Vagina (tissue), 2 donors: ENCODE measurements at regions not wholly inside any gene's neighbourhood (a gene's known extent, or its start where the extent isn't known, plus 50 kb on each side); places are given as distances from the start of the nearest gene placed in this dataset.

Experiments
- POLR2AphosphoS5 ChIP-seq, 2 donors: sonication (generic); formaldehyde crosslinking; IDR thresholded peaks; one replicate each; pipeline ENCODE4 v1.9.0; 2017; ENCODE audit warnings: antibody characterized with exemption in 2 of 2, mild to moderate bottlenecking in 2 of 2, low read depth in 1 of 2; ENCODE audit not compliant: insufficient read depth in 1 of 2
- TF ChIP-seq, protein P1 (sequence below), 3 experiments: fragments of 450-650 bp in 2 of 3; fragments of 200-600 bp in 1 of 3; sonication (generic) in 1 of 3; IDR thresholded peaks; one replicate each; pipeline ENCODE4 v1.5.1; 2017 to 2019; ENCODE audit warnings: antibody characterized with exemption in 3 of 3, mild to moderate bottlenecking in 2 of 3, moderate library complexity in 2 of 3

DNA sequence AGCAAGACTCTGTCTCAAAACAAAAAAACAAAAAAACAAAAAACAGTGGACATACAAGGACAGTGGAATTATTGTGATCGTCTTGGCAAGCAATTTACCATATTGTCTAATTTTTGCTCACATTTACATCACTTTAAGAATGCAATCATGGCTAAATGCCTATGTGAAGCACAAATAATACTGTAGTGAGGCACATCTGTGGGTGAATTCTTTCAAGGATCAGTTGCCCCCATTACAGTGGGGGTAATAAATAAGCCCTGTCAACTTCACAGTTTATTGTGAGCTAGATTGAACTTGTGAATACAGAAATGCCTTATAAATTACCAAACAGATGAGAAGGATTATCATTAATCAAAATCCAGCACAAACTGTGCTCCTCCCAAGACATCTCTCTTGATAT, 150.2 kb upstream of the PAPPA start:
- TF ChIP-seq, protein P1, sequence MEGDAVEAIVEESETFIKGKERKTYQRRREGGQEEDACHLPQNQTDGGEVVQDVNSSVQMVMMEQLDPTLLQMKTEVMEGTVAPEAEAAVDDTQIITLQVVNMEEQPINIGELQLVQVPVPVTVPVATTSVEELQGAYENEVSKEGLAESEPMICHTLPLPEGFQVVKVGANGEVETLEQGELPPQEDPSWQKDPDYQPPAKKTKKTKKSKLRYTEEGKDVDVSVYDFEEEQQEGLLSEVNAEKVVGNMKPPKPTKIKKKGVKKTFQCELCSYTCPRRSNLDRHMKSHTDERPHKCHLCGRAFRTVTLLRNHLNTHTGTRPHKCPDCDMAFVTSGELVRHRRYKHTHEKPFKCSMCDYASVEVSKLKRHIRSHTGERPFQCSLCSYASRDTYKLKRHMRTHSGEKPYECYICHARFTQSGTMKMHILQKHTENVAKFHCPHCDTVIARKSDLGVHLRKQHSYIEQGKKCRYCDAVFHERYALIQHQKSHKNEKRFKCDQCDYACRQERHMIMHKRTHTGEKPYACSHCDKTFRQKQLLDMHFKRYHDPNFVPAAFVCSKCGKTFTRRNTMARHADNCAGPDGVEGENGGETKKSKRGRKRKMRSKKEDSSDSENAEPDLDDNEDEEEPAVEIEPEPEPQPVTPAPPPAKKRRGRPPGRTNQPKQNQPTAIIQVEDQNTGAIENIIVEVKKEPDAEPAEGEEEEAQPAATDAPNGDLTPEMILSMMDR (IDR thresholded peaks at IDR 0.05) = no peak
- no peak for TF ChIP-seq POLR2AphosphoS5 (IDR thresholded peaks at IDR 0.05; ENCODE audit: insufficient read depth in 1 of 2, low read depth in 1 of 2)
